Right forelimb (tissue), 1 donor: ENCODE measurements at regions not wholly inside any gene's neighbourhood (a gene's known extent, or its start where the extent isn't known, plus 50 kb on each side); places are given as distances from the start of the nearest gene placed in this dataset.

Experiments
- DNase-seq: peaks from one replicate; pipeline ENCODE4 v3.0.0-alpha.2; 2018

DNA sequence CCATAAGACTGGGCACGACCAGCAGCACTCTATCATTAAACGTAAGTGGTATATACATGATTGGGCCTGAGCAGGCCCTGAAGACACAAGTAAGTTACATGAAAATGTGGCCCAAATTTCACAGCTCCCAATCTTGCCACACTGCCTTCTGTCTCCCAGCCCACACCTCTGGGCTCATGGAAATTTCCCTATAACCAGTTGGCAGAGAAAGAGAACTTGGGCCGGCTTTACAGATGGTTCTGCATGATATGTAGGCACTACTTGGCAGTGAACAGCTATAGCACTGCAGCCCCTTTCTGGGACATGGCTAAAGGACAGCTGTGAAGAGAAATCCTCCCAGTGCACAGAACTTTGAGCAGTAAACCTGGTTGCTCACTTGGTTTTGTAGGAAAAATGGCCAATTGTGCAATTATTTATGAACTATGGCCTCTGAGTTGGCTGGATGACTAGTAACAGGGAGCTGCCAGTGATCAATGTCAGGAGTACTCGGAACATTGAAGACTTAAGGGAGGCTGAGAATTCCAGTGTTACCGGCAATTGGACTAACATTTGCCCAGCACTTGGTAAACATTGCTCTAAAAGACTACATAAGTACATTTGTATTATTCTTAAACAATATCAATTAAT lies 1006.6 kb upstream of the LRRN3 start:
- no peak for DNase-seq

DNA sequence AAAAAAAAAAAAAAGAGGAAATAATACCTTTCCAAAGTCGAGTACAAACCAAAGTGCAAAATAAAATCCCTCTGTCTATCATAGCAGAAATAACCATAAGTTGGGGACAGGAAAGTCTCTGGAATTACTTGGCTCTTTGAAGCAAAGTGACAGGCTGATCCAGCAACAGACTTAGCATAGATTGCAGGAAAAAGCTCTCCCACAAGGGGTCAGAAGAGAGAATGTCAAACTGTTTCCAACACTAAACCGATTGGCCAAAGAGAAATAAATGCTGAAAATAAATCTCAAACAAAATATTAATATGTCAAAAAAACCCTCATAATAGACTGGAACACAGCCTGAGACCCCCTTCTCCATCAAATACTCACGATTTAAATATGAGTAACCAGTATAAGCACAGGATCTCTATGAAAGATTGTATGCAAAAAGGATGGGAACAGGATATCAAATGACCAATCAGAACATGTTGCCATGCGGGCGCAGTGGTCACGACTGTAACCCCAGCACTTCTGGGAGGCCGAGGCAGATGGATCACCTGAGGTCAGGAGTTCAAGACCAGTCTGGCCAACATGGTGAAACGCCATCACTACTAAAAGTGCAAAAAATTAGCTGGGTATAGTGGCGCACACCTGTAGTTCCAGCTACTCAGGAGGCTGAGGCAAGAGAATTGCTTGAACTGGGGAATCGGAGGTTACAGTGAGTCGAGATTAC lies 1000.7 kb upstream of the LRRN3 start:
- no peak for DNase-seq

DNA sequence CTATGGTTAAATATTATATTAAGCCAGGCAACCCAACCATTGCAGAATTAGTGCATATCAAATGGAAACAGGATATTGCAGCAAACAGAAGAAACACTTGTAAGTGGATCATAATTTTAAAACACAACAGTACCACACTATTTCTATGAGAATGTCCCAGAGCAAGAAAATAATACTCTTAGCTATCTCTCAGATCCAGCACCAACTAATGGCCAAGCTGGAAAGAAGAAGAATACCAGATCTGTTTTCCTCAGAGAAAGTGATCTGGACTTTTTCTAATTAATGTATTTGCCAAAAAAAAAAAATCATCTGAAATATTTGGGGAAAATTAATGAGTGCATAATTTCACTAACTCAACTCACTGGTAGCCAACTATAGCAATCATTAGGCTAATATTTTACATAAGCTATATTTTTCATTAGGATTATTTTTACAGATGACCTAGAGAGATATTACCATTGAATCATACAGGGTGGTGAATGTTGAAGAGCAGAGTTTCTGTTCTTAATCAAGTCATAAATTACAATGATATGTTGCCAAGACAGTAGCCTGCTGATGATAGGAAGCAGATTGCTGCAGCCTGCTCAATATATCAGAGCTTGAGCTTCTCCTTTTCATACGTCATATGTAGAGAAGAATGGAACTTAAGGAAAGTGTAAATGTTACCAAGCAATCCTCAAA lies 995.4 kb upstream of the LRRN3 start:
- DNase-seq = no peak

DNA sequence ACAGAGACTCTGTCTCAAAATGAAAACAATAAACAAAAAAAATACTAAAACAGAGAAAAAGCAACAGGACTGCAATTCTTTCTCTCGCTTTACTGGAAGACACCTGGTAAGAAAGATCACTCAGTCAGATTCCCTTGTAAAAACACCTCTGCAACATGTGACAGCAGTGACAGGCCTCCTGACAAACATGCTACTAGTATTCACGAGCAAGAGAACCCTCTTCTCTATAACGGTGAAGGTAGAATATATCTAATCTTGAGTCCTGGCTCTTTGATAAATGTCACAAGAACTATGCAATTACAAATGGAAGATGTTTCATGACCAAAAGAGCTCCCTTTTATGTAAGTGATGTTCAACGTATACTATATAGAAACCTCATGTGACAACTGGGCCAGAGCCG lies 986.7 kb upstream of the LRRN3 start:
- DNase-seq = no peak

DNA sequence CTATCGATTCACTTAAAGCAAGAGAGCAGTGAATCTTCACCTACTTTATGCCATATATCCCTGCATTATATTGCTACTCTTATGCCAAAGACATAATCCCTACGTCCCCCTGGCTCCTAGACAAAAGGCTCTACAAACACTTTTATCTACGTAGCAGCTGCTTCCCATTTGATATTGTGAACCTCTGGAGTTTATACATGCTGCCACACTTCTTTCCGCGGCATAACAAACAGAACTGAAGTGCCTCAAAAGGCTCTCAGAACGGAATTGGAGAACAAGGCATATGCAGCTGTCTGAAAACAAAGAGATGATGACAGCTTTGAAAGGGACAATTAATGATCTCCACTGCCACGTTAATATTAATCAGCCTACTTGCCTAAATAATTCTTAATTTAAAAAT lies 985.6 kb upstream of the LRRN3 start:
- no peak for DNase-seq

DNA sequence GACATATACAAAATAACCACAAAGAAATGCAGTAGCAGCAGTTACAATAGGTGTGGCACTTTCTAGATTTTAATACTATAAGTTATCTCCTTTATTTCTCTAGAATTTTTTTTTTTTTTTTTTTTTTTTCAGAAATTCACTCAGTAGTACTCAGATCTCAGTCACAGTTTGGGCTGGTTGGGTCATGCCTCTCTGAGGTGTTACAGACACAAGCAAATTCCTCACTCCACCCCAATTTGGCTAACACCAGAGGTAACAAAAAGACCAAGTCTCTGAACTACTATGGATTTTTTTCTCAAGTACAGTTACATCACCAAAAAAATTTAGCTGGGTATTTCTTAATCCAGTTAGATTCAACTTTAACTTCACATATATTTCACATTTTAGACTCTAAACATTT lies 985.1 kb upstream of the LRRN3 start:
- no peak for DNase-seq

DNA sequence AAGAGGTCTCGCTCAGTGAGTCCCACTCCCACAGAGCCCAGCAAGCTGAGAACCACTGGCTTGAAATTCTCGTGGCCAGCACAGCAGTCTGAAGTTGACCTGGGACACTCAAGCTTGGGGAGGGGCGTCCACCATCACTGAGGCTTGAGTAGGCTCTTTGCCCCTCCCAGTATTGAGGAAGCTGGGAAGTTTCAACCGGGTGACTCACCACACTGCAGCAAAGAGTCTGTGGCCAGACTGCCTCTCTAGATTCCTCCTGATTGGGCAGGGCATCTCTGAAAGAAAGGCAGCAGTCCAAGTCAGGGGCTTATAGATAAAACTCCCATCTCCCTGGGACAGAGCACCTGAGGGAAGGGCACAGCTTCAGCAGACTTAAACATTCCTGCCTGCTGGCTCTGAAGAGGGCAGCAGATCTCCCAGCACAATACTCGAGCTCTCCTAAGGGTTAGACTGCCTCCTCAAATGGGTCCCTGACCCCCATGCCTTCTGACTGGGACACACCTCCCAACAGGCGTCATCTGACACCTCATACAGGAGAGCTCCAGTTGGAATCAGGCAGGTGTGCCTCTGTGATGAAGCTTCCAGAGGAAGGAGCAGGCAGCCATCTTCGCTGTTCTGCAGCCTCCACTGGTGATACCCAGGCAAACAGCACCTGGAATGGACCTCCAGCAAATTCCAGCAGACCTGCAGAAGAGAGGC lies 970.9 kb upstream of the LRRN3 start:
- DNase-seq = no peak

DNA sequence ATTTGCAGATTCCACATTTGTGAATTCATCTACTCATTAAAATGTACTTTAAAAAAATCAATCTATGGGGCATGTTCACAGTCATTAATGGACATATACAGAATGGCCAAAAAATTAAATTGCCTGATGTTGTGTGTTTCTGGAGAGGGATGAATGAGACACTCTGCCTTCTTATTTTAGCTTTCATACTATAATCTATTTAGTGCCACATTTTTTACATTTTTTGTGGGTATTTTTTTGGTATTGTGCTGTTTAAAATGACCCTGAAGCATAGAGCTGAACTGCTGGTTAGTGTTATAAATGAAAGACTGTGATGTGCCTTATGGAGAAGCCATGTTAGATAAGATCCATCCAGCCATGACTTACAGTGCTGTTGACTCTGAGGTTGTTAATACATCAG lies 961.8 kb upstream of the LRRN3 start:
- no peak for DNase-seq

DNA sequence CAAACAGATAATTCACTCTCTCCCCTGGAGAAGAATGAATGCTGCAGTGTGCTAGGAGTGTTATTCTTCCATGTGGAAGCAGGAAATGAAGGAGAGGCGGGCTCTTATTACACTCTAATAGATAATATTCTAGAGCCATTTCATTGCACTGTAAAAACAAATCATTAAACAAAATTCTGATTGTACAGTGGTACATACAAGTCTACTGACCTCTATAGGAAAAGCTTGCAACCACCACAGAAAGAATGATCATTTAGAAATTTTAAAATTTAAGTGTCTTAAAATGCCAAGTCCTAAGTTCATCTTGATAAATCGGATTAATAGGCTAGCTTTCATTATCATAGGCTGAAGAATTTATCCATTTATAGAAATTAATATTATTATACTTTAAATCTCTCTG lies 960.3 kb upstream of the LRRN3 start:
- DNase-seq = no peak

DNA sequence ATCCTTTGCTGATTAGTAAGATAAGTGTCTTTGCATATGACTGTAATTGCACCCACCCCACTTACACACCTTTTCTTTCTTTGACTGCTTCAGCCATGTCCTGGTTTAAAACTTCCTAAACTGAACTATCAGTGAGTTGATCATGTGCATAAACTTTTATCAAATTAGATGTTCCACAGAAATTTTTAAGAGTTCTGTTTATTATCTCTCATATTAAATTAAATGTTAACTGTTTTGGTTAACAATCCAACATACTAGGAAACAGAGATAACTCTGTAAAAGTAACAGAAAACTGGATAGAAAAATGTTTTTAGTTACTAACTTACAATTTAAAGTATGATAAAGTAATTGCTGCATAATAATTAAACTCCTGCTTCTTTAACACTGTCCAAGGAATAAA lies 959.6 kb upstream of the LRRN3 start:
- no peak for DNase-seq

DNA sequence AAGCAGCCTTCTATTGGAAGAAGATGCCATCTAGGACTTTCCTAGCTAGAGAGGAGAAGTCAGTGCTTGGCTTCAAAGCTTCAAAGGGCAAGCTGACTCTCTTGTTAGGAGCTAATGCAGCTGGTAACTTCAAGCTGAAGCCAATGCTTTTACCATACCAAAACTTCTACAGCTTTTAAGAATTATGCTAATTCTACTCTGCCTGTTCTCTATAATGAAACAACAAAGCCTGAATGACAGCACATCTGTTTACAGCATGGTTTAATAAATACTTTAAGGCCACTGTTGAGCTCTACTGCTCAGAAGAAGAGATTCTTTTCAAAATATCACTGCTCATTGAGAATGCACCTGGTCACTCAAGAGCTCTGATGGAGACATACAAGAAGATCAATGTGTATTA lies 951.9 kb upstream of the LRRN3 start:
- no peak for DNase-seq

DNA sequence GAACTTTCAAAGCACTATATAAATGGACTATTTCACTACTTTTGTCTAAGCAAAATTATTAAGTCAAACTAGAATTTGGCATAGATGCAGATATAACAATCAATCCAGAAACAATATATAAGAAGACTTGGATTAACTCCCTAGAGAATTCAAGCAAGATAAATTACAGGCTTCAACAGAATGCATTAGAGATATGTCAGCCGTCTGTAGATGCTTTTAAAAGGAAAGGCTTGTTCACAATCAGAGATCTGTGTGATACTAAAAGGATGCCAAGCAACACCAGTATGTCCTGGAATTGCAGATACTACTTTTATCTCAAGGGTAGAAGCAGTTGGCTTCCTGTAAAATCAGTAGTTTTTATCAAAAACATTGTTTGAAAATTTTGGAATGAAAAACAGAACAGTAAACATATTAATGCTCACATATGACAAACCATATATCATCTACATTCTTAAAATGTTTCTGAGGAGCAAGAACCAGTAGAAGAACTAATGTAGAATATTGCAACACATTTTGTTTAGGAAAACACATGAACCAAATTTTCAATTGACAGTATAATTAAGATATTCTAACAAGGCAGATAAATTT lies 947.9 kb upstream of the LRRN3 start:
- no peak for DNase-seq

DNA sequence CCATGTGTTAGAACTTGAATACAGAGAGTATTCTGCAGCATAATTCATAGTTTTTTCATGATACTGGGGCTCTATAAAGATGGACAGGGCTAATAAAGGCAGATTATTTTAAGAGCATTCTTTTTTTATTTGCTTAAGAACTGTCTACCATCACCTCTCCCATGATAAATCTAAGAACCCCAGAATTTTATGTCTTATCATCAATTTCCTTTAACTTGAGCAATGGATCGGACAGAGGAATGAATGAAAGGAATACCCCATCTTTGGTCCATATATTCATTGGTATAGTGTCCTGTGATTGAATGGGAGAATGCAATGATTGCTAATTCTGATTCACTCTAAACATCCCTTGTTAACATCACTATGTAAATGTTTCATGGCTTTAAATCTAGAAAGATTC lies 946.3 kb upstream of the LRRN3 start:
- DNase-seq = no peak

DNA sequence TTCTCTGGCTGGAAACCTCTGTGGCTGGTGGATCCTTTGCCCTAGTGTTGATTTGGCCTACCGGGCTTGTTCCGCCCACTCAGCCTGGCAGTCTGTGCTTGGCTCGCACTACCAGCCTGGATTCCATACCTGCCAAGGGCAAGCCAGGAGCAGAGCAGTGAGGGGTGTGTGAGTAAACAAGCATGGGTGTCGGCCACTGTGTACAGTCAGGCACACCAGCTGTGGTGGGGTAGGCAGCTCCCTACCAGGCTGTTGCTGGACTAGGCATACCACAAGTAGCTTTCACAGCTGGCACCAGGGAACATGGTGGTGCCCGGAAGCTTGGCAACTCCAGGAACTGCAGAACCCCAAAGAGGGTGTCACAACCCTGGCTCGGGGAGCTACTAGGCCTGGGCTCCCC lies 942.9 kb upstream of the LRRN3 start:
- no peak for DNase-seq

DNA sequence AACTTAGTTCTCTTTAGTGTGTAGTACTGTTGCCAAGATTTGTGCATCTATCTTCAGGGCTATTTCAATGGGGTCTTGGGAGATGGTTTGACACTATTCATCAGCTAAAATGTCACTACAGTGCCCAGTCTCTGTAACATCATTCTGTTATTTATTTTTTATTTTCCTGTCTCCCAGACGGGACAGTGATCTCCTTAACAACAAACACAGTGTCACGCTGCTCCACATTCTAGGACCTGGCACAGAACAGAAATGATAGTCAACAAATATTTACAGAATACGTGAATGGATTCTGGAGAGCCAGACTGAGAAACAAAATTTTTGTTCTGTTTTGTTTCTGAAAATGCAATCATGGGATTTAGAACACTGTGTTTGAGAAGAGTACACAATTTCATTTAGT lies 937.7 kb upstream of the LRRN3 start:
- no peak for DNase-seq

DNA sequence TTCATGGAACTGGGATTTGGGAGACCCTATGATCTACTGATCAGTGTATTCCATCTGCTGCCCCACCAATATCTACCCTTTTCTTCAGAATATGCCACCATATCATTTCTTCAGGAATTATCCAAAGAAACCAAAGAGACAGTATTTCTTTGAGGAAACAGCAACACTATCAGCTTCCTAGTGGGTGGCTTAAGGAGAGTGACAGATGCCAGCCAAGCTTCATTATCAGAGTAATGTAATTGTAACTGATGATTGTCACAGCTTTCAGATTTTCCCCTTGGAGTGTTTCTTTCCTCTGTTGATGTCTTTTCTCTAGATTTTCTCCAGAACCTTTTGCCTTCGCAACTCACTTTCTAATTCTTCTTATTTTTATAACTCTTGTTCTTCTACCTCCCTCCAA lies 934.4 kb upstream of the LRRN3 start:
- no peak for DNase-seq

DNA sequence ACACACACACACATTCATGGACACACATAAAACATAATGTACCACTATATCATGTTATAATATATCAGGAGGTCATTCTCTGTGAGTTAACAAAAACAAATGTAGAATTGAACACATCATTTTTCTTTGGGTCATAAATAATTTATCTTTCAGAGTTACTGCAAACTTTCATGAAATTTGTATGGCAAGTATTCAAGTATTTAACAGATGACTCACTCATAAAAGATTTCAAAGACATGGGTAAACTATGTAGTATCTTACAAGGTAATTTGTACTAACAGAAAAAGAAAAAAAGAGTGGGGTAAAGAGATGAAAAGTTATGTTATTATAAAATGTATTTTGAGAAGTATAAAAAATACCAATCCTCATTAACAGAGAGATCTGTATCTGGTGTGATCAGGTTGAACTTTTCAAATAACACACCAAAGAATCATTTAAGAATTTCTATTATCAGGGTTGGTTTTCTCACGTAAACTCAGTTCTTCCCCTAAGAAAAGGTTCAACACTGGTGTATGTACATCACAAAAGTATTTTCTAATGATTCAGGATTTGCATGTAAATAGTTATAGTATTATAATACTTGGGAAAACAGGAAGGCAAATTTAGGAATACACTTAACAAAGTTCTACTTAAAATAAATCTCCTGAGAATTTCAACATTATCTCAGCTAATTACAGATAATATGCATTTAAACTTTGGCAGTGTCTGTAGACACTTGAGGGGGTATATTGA lies 933.1 kb upstream of the LRRN3 start:
- DNase-seq = no peak

DNA sequence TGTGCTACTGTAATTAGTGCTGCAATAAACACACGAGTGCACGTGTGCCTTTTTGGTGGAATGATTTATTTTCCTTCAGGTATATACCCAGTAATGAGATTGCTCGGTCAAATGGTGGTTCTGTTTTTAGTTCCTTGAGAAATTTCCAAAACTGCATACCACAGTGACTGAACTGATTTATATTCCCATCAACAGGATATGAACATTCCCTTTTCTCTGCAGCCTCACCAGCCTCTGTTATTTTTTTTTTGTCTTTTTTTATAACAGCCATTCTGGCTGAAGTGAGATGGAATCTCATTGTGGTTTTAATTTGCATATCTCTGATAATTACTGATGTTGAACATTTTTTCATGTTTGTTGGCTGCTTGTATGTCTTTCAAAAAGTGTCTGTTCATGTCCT lies 922.9 kb upstream of the LRRN3 start:
- no peak for DNase-seq

DNA sequence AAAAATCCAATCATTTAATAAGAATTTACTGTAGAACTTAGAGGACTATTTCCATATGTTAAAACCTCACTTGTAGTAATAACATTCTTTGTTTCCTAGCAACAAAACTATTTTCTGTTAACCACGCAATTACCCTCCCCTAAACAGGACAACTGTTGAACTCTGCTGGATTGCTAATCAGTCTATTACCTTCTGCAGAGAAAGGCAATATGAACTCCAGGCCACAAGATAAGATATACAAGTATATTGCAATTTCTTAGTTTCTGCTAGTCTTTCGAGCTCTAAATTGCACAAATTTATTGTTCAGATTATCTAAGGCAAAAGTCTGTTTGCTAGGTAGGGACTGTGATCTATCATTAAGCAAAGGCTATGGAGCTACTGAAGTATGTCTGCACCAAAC lies 920.1 kb upstream of the LRRN3 start:
- DNase-seq = no peak

DNA sequence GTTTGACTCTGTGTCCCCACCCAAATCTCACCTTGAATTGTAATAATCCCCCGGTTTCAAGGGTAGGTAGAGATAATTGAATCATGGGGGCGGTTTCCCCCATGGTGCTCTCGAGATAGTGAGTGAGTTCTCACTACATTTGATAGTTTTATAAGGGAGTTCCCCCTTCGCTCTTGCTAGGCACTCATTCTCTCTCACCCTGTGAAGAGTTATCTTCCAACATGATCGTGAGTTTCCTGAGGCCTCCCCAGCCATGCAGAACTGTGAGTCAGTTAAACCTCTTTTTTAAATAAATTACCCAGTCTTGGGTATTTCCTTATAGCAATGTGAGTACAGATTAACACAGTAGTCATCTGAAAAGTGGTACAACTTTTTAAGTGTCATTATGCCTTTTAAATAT lies 913.5 kb upstream of the LRRN3 start:
- no peak for DNase-seq

DNA sequence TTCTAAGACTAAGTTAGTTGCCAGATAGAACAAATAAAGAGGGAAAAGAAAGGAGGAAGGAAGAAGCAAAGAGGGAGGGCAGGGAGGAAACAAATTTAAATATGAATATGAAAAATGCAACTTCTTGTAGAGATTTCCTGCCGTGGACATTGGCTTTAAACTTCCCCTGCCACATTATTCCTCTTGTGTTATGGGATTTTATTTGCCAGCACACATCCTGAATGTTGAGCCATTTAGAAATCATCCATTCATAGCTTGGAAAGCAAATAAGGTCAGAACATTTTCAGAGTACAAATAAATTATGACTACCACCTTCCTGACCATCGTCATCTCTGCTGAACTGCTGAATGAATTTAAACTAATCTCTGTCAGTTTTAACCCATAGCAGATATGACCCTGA lies 911.9 kb upstream of the LRRN3 start:
- DNase-seq = no peak

DNA sequence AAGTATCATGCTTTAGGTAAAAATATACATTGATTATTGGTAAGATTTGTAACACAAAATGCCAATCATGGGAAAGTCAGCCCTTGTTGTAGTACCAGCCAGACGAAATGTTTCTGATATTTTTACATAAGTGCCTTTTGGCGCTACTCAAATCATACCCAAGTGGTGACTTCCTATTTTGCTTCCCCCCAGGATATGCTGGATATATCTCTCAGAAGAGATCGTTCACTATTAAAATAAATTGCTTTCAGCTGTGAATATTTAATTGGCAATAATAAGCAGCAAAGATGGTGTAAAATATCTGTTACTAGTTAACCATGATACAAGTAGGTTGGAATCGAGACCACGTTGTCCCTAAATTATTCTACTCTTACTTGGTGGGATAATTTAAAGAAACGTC lies 909.2 kb upstream of the LRRN3 start:
- DNase-seq = no peak

DNA sequence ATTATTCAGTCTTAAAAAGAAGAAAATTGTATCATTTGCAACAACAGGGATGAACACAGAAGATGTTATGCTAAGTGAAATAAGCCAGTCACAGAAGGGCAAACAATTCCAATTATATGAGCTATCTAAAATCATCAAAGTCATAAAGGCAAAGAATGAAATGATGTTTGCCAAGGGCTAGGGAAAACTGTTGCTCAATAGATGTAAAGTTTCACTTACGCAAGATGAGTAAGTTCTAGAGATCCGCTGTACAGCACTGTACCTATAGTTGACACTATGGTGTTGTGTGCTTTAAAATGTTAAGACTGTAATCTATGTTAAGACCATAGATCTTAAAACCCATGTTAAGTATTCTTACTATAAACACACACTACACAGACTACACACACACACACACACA lies 904.6 kb upstream of the LRRN3 start:
- DNase-seq = no peak
